GM12878 (cell line): ENCODE measurements at regions not wholly inside any gene's neighbourhood (a gene's known extent, or its start where the extent isn't known, plus 50 kb on each side); places are given as distances from the start of the nearest gene placed in this dataset.

Experiments used
- ATF3 ChIP-seq: IDR thresholded peaks from 2 replicates; pipeline ENCODE4 v1.6.1; 2011; ENCODE audit warnings: low read depth, mild to moderate bottlenecking, low read length, moderate library complexity, borderline replicate concordance; ENCODE audit errors: extremely low read depth
- CBX3 ChIP-seq: fragments of 200-600 bp; sonication (generic); IDR thresholded peaks from 2 replicates; pipeline ENCODE4 v1.6.1; 2016; ENCODE audit warnings: low read depth, borderline replicate concordance
- CEBPB ChIP-seq, 2 experiments: fragments of 150-350 bp in 1 of 2; IDR thresholded peaks; 2 replicates each; pipeline ENCODE4 v1.6.1; 2012 to 2014; ENCODE audit warnings: low read depth in 2 of 2, low read length in 2 of 2, borderline replicate concordance in 1 of 2, inconsistent platforms in 1 of 2
- CTCF ChIP-seq, 3 experiments: IDR thresholded peaks in 2 of 3; conservative IDR thresholded peaks in 1 of 3; 2 replicates each; pipeline ENCODE4 v1.5.1; 2011; ENCODE audit warnings: low read depth in 3 of 3, low read length in 3 of 3, mild to moderate bottlenecking in 3 of 3, control low read depth in 2 of 3, moderate library complexity in 2 of 3, inconsistent platforms in 1 of 3, mixed read lengths in 1 of 3; ENCODE audit not compliant: control insufficient read depth in 2 of 3, insufficient read depth in 1 of 3; ENCODE audit errors: extremely low read depth in 1 of 3
- EZH2 ChIP-seq: IDR thresholded peaks from 2 replicates; pipeline ENCODE4 v1.6.1; 2012; ENCODE audit warnings: low read depth, mild to moderate bottlenecking, control low read depth, inconsistent platforms, low read length, borderline replicate concordance; ENCODE audit not compliant: control insufficient read depth
- FOS ChIP-seq: IDR thresholded peaks from 3 replicates; pipeline ENCODE4 v1.6.1; 2011; ENCODE audit warnings: borderline replicate concordance; ENCODE audit not compliant: insufficient read length; ENCODE audit errors: extremely low read depth
- MXI1 ChIP-seq: fragments of 150-350 bp; IDR thresholded peaks from 2 replicates; pipeline ENCODE4 v1.6.1; 2011; ENCODE audit warnings: low read depth, mild to moderate bottlenecking, inconsistent platforms, low read length, improper control_type of control experiment
- NR2C2 ChIP-seq: IDR thresholded peaks from 2 replicates; pipeline ENCODE4 v1.6.1; 2011; ENCODE audit warnings: borderline replicate concordance, low read depth; ENCODE audit not compliant: control insufficient read depth, insufficient read length
- PKNOX1 ChIP-seq: fragments of 450-650 bp; IDR thresholded peaks from 2 replicates; pipeline ENCODE4 v1.6.1; 2016; ENCODE audit warnings: mild to moderate bottlenecking
- REST ChIP-seq: IDR thresholded peaks from 2 replicates; pipeline ENCODE4 v1.6.1; 2012; ENCODE audit warnings: mild to moderate bottlenecking, low read depth, low read length

GRCh38 chr21:20013851-20014250 is 984.4 kb upstream of the NCAM2 start:
- no peak for TF ChIP-seq CEBPB (IDR thresholded peaks at IDR 0.05; ENCODE audit: borderline replicate concordance in 1 of 2, low read depth in 2 of 2, low read length in 2 of 2)
- TF ChIP-seq MXI1 = no peak
- no peak for TF ChIP-seq PKNOX1
- TF ChIP-seq REST = no peak
- TF ChIP-seq CTCF (IDR thresholded peaks at IDR 0.05 in 2 of 3, conservative IDR thresholded peaks at IDR 0.05 in 1 of 3; ENCODE audit: control insufficient read depth in 2 of 3, extremely low read depth in 1 of 3, insufficient read depth in 1 of 3, low read depth in 3 of 3, low read length in 3 of 3) = no peak
- no peak for TF ChIP-seq FOS
- no peak for TF ChIP-seq NR2C2
- no peak for TF ChIP-seq CBX3
- no peak for TF ChIP-seq ATF3
- TF ChIP-seq EZH2 = no peak
